ENCODE measurements at regions not wholly inside any gene's neighbourhood (a gene's known extent, or its start where the extent isn't known, plus 50 kb on each side); places are given as distances from the start of the nearest gene placed in this dataset.

GRCh38 chr18:10286580-10287150 is 167.8 kb upstream of the APCDD1 start:
- TF ChIP-seq EZH2 (IDR thresholded peaks at IDR 0.05) (no peak), POLR2AphosphoS5 (IDR thresholded peaks at IDR 0.05; ENCODE audit: borderline replicate concordance, low read depth, low read length) (no peak)
